Osteoblast (primary cell): ENCODE measurements at regions not wholly inside any gene's neighbourhood (a gene's known extent, or its start where the extent isn't known, plus 50 kb on each side); places are given as distances from the start of the nearest gene placed in this dataset.
"Not testable (repeated sequence)": the region's sequence is repeated elsewhere in the genome, so short reads cannot be mapped to it uniquely, and the experiment has no call there.

Experiments used
- DNase-seq: peaks from one replicate; pipeline ENCODE4 v3.0.0; 2011; ENCODE audit warnings: low spot score, mixed read lengths; ENCODE audit not compliant: insufficient read length; ENCODE audit errors: missing footprints
- H2AFZ ChIP-seq: 2 replicates; pipeline ENCODE4 v1.6.0; 2011; ENCODE audit warnings: mild to moderate bottlenecking, low read length
- H3K27ac ChIP-seq: 2 replicates; pipeline ENCODE4 v1.5.1; 2011; ENCODE audit warnings: mild to moderate bottlenecking, low read depth, low read length, moderate library complexity
- H3K27me3 ChIP-seq: 2 replicates; pipeline ENCODE4 v1.6.0; 2012; ENCODE audit warnings: mild to moderate bottlenecking, control low read depth, inconsistent platforms, low read length, moderate library complexity; ENCODE audit not compliant: insufficient read depth
- H3K36me3 ChIP-seq: 2 replicates; pipeline ENCODE4 v1.5.1; 2011; ENCODE audit warnings: mild to moderate bottlenecking, low read length, control low read depth, moderate library complexity; ENCODE audit not compliant: insufficient read depth
- H3K4me1 ChIP-seq: 2 replicates; pipeline ENCODE4 v1.5.1; 2011; ENCODE audit warnings: mild to moderate bottlenecking, low read length, control low read depth, moderate library complexity; ENCODE audit not compliant: insufficient read depth
- H3K4me2 ChIP-seq: 2 replicates; pipeline ENCODE4 v1.6.0; 2011; ENCODE audit warnings: mild to moderate bottlenecking, low read length; ENCODE audit not compliant: insufficient read depth
- H3K4me3 ChIP-seq: fragments of 200-600 bp; sonication (generic); 3 replicates; pipeline ENCODE4 v1.5.1; 2012; ENCODE audit warnings: mild to moderate bottlenecking, low read length, inconsistent platforms; ENCODE audit not compliant: insufficient read depth
- H3K79me2 ChIP-seq: 2 replicates; pipeline ENCODE4 v1.6.0; 2012; ENCODE audit warnings: mild to moderate bottlenecking, low read length, control low read depth, inconsistent platforms; ENCODE audit not compliant: insufficient read depth
- H3K9me3 ChIP-seq: 2 replicates; pipeline ENCODE4 v1.5.1; 2011; ENCODE audit warnings: low read depth, low read length, control low read depth
- H4K20me1 ChIP-seq: 2 replicates; pipeline ENCODE4 v1.6.0; 2012; ENCODE audit warnings: mild to moderate bottlenecking, low read length, control low read depth; ENCODE audit not compliant: insufficient read depth
- TF ChIP-seq, protein P1 (sequence below): IDR thresholded peaks from 2 replicates; pipeline ENCODE4 v1.5.1; 2011; ENCODE audit warnings: mild to moderate bottlenecking, low read depth, low read length, moderate library complexity; ENCODE audit errors: extremely low read depth

DNA sequence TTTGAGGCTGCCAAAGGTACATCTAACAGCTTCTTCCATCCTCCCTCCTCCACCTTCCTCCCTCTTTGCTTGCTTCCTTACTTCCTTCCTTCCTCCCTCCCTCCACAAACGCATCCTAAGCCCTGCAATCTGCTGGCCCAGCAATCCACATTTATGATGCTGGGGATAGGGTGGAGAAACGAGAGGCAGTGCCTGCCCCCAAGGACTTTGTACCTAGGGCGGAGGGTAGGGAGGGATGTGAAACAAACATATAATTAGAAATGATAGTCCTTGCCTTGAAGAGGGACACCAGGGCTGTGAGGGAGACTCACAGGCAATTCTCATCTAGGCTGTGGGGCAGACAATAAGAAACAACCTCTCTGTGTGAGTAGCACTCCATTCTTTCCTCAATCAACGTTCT lies 188.3 kb downstream of the ANKRD30B start:
- Histone ChIP-seq H3K4me1 (no peaks in the 10 kb centered on the region), H4K20me1 (no peaks in the 10 kb centered on the region), H3K4me3 (no peak overlapping the region), H2AFZ (no peak overlapping the region), H3K27me3 (no peaks in the 10 kb centered on the region), H3K4me2 (no peak overlapping the region), H3K36me3 (no peaks in the 10 kb centered on the region), H3K27ac (no peak overlapping the region), H3K9me3 (no peaks in the 10 kb centered on the region), H3K79me2 (no peaks in the 10 kb centered on the region)
- TF ChIP-seq, protein P1, sequence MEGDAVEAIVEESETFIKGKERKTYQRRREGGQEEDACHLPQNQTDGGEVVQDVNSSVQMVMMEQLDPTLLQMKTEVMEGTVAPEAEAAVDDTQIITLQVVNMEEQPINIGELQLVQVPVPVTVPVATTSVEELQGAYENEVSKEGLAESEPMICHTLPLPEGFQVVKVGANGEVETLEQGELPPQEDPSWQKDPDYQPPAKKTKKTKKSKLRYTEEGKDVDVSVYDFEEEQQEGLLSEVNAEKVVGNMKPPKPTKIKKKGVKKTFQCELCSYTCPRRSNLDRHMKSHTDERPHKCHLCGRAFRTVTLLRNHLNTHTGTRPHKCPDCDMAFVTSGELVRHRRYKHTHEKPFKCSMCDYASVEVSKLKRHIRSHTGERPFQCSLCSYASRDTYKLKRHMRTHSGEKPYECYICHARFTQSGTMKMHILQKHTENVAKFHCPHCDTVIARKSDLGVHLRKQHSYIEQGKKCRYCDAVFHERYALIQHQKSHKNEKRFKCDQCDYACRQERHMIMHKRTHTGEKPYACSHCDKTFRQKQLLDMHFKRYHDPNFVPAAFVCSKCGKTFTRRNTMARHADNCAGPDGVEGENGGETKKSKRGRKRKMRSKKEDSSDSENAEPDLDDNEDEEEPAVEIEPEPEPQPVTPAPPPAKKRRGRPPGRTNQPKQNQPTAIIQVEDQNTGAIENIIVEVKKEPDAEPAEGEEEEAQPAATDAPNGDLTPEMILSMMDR, result no peak
- peak; percentile 41 for DNase-seq

DNA sequence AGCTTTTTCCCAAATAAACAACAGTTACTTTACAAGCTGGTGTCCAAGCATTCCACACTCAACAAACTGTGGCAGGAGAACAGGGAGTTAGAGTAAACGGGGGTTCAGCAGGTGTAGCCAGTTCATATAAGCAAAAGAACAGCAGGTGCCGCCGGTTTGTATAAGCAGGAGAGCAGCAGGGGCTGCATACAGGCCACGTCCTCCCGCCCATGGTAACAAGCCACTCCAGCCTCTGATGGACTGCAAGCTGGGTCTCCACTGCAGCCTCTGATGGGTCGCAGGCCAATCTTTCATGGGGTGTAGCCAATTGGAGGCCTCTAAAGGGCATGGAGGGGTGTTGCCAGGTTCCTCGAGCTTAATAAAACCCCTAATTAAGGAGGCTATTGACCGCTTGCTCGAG lies 189.3 kb downstream of the ANKRD30B start:
- no peak overlapping the region for H2AFZ ChIP-seq
- no peak overlapping the region for H3K4me2 ChIP-seq
- no peaks in the 10 kb centered on the region for H3K36me3 ChIP-seq
- no peaks in the 10 kb centered on the region for H4K20me1 ChIP-seq
- no peak for DNase-seq
- no peaks in the 10 kb centered on the region for H3K9me3 ChIP-seq
- no peak overlapping the region for H3K4me3 ChIP-seq
- no peak overlapping the region for H3K27ac ChIP-seq
- no peaks in the 10 kb centered on the region for H3K4me1 ChIP-seq
- no peaks in the 10 kb centered on the region for H3K27me3 ChIP-seq
- TF ChIP-seq, protein P1, result no peak
- H3K79me2 ChIP-seq, result no peaks in the 10 kb centered on the region

DNA sequence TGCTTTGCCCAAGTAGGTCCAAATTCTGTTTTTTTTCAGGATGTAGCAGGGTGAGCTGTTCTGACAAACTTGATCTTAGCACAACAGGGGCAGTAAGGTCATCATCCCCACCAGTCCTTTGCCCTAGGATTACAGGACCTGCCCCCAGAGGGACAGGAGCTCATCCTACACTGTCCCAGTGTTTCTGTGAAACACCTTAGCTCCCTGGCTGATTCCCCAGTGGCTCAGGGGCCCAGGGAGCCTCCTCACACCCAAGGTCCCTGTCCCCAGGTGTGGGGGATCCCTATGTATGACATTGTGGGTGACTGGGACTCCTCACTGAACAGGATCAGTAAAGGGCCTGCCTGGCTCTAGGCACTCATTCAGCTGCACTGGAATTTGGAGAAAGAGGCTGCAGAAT lies 191.2 kb downstream of the ANKRD30B start:
- H3K36me3 ChIP-seq, result no peaks in the 10 kb centered on the region
- no peaks in the 10 kb centered on the region for H3K4me1 ChIP-seq
- H3K4me3 ChIP-seq, result no peak overlapping the region
- TF ChIP-seq, protein P1, result no peak
- H2AFZ ChIP-seq, result no peak overlapping the region
- no peak overlapping the region for H3K27ac ChIP-seq
- H4K20me1 ChIP-seq, result no peaks in the 10 kb centered on the region
- H3K27me3 ChIP-seq, result no peaks in the 10 kb centered on the region
- H3K4me2 ChIP-seq, result no peak overlapping the region
- peak; percentile 41 for DNase-seq
- H3K79me2 ChIP-seq, result no peaks in the 10 kb centered on the region
- no peaks in the 10 kb centered on the region for H3K9me3 ChIP-seq

DNA sequence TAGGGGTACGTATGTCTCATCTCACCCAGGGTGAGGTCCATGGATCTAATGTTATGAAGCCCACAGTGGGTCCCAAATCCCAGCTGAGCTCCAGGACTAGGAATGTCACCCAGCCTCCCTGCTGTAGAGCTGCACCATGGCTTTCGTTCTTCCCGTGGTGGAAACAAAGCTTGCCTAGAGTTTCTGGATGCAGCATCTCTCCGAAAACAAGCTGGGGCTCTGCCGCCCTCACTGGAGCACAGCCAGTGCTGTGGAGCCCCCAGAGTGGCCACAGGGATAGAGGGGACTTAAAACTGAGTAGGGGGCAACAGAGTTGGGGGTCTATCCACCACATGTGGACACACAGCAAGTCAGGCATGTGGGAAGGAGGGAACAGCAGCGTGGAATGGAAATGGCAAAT lies 192.1 kb downstream of the ANKRD30B start:
- not testable (repeated sequence) for H3K4me3 ChIP-seq, H4K20me1 ChIP-seq, H3K4me1 ChIP-seq, H3K27ac ChIP-seq, H3K9me3 ChIP-seq, DNase-seq, H3K36me3 ChIP-seq, H2AFZ ChIP-seq, H3K79me2 ChIP-seq, H3K4me2 ChIP-seq, H3K27me3 ChIP-seq
